ENCODE measurements at regions not wholly inside any gene's neighbourhood (a gene's known extent, or its start where the extent isn't known, plus 50 kb on each side); places are given as distances from the start of the nearest gene placed in this dataset.

- TF ChIP-seq CTCF (conservative IDR thresholded peaks at IDR 0.05 in 1 of 2, IDR thresholded peaks at IDR 0.05 in 1 of 2; ENCODE audit: extremely low read depth in 1 of 2, insufficient read depth in 1 of 2, low read depth in 1 of 2, low read length in 2 of 2) (no peak), EZH2 (IDR thresholded peaks at IDR 0.05; ENCODE audit: borderline replicate concordance, low read length) (no peak)
Measured at GRCh38 chr6:82488403-82488802, 124.8 kb downstream of the TPBG start.
